SK-N-DZ (cell line): ENCODE measurements at regions not wholly inside any gene's neighbourhood (a gene's known extent, or its start where the extent isn't known, plus 50 kb on each side); places are given as distances from the start of the nearest gene placed in this dataset.
A peak's percentile ranks its signal among the peaks of the same experiment; 100 is the strongest.

Experiments
- DNase-seq: peaks from one replicate; pipeline ENCODE4 v3.0.0-alpha.2; 2015; ENCODE audit warnings: low spot score

GRCh38 chr2:120852200-120852815 is 116.6 kb downstream of the GLI2 start:
- no peak for DNase-seq

GRCh38 chr2:120853306-120854013 is 117.8 kb downstream of the GLI2 start:
- no peak for DNase-seq

GRCh38 chr2:120854014-120854620 is 118.4 kb downstream of the GLI2 start:
- no peak for DNase-seq

GRCh38 chr2:120854766-120855530 is 119.3 kb downstream of the GLI2 start:
- no peak for DNase-seq

- peak; percentile 42 for DNase-seq
Observed at GRCh38 chr2:120855855-120856405, 120.3 kb downstream of the GLI2 start.

- peak; percentile 28 for DNase-seq
Observed at GRCh38 chr2:120856421-120856862, 120.8 kb downstream of the GLI2 start.

- DNase-seq, result no peak
Observed at GRCh38 chr2:120857422-120857821, 121.8 kb downstream of the GLI2 start.

GRCh38 chr2:120857931-120858330 is 122.3 kb downstream of the GLI2 start:
- DNase-seq, result no peak

GRCh38 chr2:120858361-120859106 is 122.9 kb downstream of the GLI2 start:
- no peak for DNase-seq

GRCh38 chr2:120859128-120859527 is 123.5 kb downstream of the GLI2 start:
- DNase-seq, result no peak

- DNase-seq, result no peak
Observed at GRCh38 chr2:120859814-120860578, 124.3 kb downstream of the GLI2 start.

GRCh38 chr2:120860579-120860922 is 124.9 kb downstream of the GLI2 start:
- no peak for DNase-seq

- DNase-seq, result no peak
Observed at GRCh38 chr2:120861191-120861575, 125.5 kb downstream of the GLI2 start.

- DNase-seq, result no peak
Observed at GRCh38 chr2:120861576-120862191, 126.0 kb downstream of the GLI2 start.

- no peak for DNase-seq
Observed at GRCh38 chr2:120862201-120863060, 126.8 kb downstream of the GLI2 start.

- no peak for DNase-seq
Observed at GRCh38 chr2:120863146-120863545, 127.5 kb downstream of the GLI2 start.

- no peak for DNase-seq
Observed at GRCh38 chr2:120863661-120864320, 128.1 kb downstream of the GLI2 start.

GRCh38 chr2:120864981-120865380 is 129.3 kb downstream of the GLI2 start:
- DNase-seq, result no peak

GRCh38 chr2:120865656-120866055 is 130.0 kb downstream of the GLI2 start:
- no peak for DNase-seq
